ENCODE measurements at regions not wholly inside any gene's neighbourhood (a gene's known extent, or its start where the extent isn't known, plus 50 kb on each side); places are given as distances from the start of the nearest gene placed in this dataset.

DNA sequence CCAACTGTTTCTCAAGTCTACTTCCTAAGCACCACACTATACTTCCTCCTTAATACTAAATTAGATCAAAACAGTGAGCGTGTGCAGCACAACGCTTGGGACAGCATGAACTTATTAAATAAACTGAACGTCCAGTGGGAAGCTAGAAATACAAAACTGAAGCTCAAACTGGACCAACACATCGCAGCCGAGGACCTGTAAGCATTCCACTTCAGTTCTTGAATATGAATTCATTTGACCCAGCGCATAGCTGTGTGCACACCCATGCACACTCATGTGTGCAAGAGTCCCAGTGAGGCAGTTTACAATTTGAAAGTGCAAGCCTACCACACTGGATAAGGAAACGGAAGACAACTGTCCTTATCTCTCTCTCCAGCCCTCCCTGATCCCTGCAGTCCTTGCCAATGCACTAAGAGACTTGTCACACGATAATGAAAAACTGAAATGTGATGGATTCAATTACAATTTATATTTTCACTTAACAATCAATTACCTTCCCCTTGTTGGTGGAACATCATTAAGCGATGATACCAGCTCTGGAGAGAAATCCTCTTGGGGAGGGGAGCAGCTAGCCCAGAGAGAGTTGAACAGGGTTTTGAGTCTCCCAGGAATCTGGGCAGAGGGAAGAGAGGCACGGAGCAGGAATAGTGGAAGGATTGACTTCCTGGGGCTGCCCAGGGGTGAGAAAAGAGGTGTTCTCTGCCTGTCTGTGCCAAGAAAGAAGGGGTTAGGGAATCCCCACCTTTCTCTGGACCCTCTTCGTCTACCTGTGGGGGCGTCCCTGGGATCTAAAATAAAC is 186.5 kb upstream of the KLHL29 start:
- DNase-seq (ENCODE audit: low read depth in 2 of 2) = no peak

DNA sequence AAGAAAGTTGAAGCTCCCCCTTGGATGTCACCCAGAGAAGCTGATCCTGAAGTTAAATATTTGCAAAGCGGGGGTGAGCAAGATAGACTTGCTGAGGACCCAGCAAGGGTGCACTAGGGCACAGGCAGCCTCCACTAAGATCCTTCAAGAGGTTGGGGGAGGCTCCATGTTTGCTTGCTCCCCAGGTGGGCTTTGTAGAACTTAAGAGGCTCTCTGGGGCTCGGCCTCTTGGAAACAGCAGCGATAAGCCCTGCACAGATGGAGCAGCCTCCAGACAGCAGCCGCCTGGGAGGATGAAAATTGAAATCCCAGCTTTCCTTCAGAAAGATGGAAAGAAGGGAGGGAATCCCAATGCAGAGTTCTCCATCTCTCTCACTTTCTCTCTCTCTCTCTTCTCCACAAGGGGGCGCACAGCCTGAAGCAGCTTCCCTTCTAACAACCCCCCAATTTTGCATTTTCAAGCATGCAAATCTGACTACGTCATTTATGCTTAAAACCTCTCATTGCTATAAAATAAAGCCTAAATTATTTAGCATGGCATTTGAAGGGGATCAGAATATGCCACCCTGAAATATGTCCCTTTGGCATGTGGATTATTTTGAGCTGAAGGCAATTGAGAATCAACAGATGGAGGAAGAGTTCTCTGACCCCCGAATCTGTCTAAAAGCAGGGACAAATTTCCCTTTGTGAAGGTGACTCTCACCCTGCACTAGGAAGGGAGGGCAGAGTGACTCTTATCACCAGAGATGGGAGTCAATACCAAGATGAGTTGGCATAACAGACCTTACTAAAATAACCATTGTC is 185.7 kb upstream of the KLHL29 start:
- no peak for DNase-seq (ENCODE audit: low read depth in 2 of 2)

DNA sequence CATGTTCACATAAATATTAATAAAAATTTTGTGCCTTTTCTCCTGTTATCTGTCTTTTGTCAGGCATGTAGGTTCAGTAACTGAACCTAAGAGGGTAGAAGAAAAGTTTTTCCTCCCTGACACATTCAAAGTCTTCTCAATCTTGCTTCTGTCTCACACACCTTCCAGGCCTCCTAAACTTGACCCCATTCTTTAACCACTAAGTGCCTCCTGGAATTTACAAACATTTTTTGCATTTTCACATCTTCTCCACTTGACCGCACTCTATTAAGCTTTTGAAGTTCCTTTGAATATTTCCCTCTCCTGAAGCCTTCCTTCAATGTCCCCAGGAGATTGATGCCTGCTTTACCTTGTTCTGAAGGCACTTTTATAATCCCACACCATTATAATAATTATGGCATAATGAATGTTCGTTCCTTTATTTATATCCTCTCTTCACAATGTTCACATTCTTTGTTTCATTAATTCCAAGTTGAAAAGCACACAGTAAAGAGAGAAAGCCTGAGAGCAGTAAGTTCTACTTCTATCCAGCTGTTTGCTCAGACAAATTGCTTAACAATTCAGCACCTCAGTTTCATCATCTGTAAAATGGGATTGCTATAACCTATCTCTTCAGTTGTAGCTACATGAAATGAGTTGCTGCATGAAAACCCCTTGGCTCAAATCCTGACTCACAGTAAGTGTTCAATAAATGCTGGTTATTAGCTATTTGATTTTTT is 184.8 kb upstream of the KLHL29 start:
- no peak for DNase-seq (ENCODE audit: low read depth in 2 of 2)

DNA sequence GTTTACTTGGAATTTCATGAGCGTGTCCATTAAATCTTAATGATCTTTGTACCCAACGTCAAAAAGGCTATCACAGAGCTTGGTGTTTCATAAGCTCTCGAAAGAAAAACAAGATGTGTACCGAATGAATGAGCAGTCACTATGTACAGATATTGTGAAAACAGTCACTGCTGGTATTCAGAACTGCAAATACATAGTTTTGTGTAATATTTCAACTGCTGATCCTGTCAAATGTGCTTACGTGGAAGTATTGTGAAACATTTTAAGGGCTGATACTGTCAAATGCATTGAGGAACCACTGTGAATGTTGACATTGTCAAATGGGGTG is 184.2 kb upstream of the KLHL29 start:
- no peak for DNase-seq (ENCODE audit: low read depth in 2 of 2)

DNA sequence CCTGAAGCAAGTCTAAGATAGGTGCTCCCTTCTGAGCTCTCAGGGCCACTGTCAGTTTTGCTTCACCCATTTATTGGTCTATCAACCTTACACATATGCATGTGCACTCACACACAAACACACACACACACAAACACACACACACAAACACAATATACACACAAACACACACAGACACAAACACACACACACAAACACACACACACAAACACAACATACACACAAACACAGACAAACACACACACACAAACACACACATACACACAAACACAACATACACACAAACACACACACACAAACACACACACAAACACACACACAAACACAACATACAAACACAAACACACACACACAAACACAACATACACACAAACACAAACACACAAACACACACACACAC is 181.6 kb upstream of the KLHL29 start:
- no peak for DNase-seq (ENCODE audit: low read depth in 2 of 2)

DNA sequence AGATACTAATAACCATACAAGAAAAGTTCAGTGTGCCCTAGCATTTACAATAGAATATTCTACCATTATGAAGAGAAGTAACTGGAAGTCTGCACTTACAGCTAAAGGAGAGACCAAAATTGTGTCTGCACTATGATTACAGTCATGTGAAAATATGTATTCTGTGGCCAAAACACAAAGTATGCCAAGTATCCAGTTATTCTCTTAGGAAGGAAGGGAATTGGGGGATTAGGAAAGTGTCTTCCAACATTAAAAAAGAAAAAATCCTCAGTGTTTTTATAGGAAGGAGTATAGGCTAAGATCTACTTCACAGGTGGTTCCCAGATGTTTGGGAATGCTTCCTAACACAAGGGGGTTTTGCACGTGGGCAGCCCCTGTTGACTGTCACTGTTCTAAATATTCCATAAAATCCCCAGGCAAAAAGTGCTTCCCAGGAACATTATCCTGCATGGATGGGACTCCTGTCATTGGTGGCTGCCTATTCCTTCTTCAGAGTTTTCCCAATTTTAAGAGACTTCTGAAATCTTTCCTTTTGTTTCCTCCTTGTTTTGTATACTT is 180.2 kb upstream of the KLHL29 start:
- DNase-seq (ENCODE audit: low read depth in 2 of 2) = no peak

DNA sequence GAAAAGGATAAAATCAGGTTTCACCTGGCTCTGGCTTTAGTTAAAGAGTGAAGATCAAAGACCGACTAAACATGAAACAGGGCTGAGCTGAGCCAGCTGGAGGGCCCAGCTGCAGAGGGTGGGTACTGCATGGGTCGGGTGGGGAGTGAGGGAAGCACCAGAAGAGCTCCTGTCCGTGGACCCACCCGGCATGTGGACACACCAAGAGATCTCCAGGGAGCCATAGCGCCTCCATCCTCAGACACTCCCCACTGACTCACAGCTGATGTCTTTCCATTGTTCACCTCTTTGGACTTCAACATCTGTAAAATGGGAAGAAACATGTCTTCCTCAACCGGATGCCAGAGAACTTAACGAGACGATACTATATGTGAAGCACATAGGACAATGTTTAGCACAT is 178.3 kb upstream of the KLHL29 start:
- no peak for DNase-seq (ENCODE audit: low read depth in 2 of 2)

DNA sequence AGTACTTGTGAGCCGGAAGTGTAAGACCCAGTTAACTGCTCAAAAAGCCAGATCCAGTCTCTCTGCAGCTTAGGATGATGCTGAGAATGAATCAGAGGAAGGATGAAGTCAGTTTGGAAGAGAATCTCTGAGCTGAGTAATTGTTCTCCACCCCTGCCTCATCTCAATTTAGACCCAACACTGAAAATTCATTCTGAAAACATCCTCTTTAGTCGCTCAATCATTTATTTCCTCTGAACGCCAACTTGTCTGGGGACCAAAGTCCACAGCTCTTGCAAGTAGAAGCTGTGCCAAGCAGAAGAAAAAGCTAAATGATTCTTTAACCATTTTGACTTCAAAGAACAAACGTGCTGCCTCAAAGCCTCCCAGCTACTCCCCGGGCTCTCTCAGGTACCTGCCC is 177.1 kb upstream of the KLHL29 start:
- DNase-seq (ENCODE audit: low read depth in 2 of 2) = no peak

DNA sequence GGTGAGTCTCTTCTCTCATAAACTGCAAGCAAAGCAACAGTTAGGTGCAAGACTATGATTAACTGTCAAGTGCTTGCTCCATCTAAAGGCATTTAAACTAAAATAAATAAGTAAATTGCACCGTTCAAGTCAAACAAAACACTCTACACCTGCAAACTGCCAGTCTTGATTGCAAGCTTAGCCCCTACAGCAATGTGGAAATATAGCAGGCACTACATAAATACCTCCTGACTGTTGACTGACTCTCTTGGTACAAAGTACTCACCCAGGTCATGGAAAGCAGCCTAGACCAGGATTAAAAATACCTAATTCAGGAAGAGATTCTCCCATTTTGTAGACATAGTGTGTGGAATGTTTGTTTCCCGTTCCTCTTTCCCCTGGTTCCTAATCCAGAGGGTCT is 176.6 kb upstream of the KLHL29 start:
- no peak for DNase-seq (ENCODE audit: low read depth in 2 of 2)

DNA sequence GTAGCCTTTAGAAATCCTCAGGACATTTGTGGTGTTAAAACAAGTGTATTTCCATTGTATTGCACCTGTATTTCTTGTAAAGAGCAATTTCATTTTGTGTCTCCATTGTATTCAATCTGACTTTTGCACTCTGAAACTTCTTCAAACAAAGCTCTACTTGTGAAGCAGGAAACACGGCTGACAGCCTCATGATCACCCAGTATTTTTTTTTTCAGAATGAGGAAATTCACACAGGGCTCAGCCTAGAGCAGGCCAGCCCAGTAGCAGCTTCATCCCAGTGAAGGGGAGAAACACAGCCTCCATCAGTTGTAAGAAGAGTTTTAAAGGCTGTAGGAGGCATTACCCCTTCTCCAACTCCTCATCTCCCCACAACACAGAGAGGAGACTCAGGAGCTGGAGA is 175.9 kb upstream of the KLHL29 start:
- no peak for DNase-seq (ENCODE audit: low read depth in 2 of 2)

DNA sequence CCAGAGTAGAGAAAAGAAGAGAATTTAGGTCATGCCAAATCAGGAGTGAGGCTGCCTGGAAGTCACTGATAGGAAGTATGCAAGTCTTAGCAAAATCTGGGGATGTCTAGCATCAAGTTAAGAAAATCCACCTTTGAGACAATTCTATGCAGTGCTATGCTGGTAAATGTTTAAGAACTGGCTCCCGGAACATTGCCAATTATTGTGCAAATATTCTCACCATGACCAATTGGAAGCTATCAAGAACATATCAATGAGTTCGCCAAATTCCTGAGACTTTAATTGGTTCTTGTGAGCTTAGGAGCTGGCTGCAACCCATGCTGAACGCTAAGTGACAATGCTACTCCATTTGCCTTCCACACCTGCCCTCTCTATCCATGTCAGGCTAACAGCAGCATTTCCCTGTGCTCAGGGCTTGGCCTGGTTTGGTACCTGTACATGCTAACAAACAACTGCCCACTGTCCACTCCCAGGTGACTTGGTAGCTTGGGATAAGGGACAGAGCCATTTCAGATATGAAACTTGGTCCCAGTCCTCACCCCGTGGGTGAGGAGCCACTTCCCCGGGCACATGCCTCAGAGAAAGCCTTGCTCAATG is 172.9 kb upstream of the KLHL29 start:
- DNase-seq (ENCODE audit: low read depth in 2 of 2) = no peak

DNA sequence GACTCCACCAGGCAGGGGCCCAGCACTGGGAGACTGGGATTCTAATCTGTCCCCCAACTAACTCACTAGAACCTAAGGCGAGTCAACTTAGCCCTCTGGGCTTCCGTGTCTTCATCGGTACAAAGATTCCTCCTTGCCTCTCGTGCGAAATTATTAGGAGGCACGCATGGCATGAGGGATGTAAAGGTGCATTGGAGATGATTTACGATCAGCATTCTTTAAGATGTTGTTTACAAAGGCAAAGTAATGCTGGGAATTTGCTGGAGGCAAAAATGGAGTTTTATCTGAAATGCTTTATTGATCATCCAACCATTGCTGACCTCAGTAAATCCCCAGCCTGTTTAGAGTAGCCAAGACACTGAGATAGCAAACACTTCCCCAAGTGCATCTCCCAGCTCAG is 171.8 kb upstream of the KLHL29 start:
- DNase-seq (ENCODE audit: low read depth in 2 of 2) = no peak

DNA sequence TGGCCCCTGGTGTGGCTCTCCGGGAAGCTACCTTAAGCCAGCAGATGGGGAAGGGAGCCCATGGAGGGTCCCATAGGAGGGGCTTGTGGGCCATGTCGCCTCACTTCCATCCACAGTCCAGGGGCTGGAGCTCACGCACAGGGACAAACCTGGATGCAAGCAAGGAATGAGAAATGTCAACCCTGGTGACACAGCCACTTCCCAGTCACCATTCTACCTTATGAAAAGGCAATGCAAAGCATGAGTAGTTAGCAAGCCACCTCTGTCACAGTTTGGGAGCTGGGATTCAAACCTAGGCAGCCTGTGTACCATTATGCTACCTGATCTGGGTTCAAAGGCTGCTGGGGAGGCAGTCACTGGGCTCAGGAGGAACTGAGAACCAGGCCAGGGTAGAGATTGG is 170.0 kb upstream of the KLHL29 start:
- DNase-seq (ENCODE audit: low read depth in 2 of 2) = no peak

DNA sequence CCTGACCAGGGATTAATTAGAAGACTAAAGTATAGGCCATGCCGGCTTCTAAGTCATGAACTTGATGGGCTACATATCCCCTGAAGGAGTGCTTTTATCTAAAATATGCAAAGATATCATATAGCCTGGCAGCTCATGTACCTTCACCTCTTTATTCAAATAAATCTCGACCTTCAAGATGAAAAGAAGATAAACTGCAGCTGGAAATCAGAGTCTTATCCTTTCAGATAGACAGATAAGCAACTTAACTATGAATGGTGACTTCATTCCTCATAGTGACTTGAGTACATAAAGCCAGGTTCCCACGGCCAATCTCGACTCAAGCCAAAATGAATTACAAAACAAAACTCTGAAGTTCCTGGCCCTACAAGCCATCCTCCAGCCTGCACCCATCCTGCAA is 165.3 kb upstream of the KLHL29 start:
- DNase-seq (ENCODE audit: low read depth in 2 of 2) = no peak

DNA sequence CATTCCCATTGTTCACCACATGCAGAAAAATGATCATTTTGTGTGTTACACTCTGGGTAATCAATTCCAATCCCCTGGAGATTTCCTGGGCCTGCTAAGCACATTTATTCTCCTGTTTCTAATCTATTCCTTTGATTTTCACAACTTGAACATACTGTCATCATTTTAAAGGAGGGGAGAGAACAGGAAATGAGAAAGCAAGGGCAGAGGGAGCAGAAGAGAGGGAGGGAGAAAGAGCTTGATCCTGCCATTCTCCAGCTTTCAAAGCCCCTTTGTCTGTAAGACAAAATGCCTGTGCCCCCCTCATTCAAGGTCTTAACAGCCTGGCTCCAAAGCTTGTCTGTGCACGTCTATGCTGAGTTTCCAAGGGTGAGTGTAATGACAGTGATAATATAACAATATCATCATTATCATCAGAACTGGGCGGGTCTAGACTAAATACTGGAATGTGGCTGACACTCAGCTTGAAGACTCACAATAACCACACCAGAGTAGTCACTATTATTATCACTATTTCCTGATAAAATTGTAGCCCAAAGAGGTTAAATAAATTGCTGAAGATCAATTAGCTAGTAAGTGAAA is 164.4 kb upstream of the KLHL29 start:
- DNase-seq (ENCODE audit: low read depth in 2 of 2) = no peak

DNA sequence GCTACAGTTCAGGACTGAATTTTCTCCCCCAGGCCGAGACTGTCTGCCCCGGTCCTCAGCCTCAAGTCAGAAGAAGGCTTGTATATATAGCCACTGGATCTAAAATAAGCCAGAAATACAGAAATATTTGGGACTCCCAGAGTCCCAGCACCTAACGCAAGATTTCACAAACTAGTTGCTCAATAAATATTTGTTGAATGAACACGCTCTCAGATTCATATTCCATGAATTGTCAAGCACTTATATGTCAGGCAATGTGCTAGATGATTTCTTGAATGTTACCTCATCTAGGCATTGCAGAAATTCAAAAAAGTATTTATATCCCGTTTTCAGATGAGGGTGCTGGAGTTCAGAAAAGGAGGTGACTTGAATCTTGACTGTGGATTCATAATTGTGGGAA is 163.7 kb upstream of the KLHL29 start:
- no peak for DNase-seq (ENCODE audit: low read depth in 2 of 2)

DNA sequence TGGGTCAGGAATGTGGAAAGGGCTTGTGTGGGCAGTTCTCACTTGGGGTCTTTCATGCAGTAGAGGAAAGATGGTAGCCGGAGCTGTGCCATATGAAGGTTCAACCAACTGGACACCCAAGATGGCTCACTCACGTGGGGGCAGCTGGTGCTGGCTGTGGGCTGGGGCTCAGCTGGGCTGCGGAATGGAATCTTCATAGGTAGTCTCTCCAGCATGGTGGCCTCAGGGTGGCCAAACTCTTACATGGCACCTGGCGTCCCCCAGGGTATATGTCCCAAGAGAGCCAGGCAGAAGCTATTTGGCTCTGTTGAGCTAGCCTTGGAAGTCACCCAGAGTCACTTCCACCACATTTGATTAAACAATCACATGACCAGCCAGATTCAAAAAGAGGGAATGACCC is 163.1 kb upstream of the KLHL29 start:
- no peak for DNase-seq (ENCODE audit: low read depth in 2 of 2)

DNA sequence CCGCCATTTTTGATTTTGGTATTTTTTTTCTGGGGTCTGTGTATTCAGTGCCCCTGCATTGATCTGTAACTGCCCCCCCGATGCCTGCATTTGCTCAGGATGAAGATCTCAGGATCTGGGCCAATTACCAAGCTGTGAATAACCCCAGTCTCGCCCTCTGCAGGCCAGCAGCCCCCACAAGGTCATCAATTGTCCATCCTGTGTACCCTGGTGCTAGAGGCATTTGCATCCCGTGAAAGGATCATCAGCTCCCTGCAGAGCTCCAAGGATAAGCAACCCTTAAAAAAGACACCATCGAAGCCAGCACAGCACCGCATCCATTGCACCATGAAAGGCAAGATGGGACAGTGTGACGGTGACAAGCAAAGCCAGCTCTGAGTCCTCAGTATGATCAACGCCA is 154.1 kb upstream of the KLHL29 start:
- no peak for DNase-seq (ENCODE audit: low read depth in 2 of 2)

DNA sequence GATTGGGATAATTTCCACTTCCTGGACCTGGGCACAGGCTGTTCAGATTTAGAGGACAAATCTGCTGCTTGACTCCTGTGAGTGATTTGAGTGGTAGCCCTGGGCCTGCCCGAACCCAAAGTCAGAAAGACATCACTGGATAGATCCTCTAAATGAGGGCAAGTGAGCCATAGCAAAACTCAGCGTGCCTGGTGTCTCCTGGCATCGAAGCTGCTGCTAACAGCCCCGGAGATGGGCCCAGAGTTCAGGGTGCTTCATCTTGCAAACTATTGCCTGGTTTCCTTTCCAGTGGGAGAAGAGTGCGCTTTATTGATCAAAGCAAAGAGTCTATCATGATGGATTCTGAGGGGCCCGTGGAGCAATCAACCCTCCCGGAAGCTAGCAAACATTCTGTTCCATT is 153.1 kb upstream of the KLHL29 start:
- DNase-seq (ENCODE audit: low read depth in 2 of 2) = no peak

DNA sequence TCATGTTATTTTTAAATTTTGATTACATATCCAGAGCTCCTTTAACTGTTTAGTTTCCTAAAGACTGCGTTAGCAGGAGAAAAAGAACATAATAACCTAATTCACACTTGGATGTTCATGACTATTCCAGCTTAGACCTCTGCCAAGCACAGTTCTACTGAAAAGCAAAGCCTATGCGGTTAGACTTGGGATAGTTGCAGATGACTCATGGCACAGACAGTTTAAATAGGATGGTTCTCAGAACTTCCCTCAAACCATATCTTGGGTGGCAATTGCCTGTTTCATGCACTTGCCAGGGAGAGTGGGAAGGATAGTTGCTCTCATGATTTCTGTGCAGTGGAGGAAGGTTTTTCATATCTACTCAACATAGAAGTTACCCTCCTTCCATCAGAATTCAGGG is 149.7 kb upstream of the KLHL29 start:
- no peak for DNase-seq (ENCODE audit: low read depth in 2 of 2)

DNA sequence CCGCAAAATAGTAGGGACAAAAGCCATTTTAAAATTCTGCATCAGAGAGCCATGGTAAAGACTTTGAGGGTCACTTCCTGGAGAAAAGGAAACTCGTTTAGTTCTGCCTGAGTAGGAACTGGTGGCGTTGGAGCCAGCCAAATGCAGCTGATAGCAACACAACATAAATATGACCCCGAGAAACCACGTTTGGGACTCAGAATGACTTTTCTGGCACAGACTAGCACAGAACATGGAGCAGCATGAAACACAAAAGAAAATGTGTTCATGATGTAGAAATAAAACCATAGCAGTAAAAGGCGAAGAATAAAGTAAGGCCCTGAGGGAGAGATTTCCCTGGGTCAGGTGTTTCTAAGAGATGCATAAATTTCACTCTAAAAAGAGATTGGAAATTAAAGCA is 149.2 kb upstream of the KLHL29 start:
- no peak for DNase-seq (ENCODE audit: low read depth in 2 of 2)

DNA sequence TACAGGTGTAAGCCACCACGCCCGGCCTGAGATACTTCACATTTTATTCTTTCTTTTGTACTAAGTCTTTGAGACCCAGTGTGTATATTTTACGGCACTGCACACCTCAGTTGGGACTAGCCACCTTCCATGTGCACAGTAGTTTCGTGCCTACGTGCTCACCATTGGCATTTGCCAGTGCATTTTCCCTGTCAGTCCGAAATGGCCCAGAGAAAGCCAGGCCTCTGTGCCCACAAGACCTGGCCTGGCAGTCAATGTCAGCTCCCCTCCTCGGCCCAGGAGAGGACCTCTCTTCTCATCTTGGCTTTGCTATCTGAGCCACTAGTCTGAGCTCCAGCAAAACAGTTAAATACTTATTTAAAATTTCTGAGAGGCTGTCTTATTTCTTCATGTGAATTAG is 147.8 kb upstream of the KLHL29 start:
- no peak for DNase-seq (ENCODE audit: low read depth in 2 of 2)
